ENCODE measurements at regions not wholly inside any gene's neighbourhood (a gene's known extent, or its start where the extent isn't known, plus 50 kb on each side); places are given as distances from the start of the nearest gene placed in this dataset.

DNA sequence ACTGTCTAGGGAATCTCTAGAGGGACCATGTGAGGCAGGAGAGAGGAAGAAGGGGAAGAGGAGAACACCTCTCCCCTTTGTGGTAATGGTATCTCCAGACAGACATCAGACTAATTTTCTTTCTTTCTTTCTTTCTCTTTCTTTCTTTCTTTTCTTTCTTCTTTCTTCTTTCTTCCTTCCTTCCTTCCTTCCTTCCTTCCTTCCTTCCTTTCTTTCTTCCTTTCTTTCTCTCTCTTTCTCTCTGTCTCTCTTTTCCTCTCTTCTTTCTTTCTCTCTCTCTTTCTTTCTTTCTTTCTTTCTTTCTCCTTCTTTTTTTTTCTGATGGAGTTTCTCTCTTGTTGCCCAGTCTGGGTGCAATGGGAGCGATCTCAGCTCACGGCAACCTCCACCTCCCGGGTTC lies 73.2 kb upstream of the PAX2 start:
- H3K4me1 ChIP-seq (ENCODE audit: control insufficient read depth, extremely low read depth, insufficient read depth, low read length) = no peaks in the 10 kb centered on the region
- H4K20me1 ChIP-seq (replicated peaks; ENCODE audit: control insufficient read depth, extremely low read depth, insufficient read depth, low read length) = no peaks in the 10 kb centered on the region
- no peak overlapping the region for H3K9ac ChIP-seq (replicated peaks; ENCODE audit: extremely low read depth, insufficient read depth, low read length)
- H3K9me3 ChIP-seq (replicated peaks; ENCODE audit: control insufficient read depth, insufficient read depth, low read length) = no peaks in the 10 kb centered on the region
- H3K27ac ChIP-seq (ENCODE audit: insufficient read depth, low read depth, low read length) = no peak overlapping the region
- TF ChIP-seq GATA2 (IDR thresholded peaks at IDR 0.05; ENCODE audit: insufficient read depth, insufficient read length, low read depth, low read length) (no peak), POLR2AphosphoS5 (IDR thresholded peaks at IDR 0.05; ENCODE audit: insufficient read depth, low read depth, low read length) (no peak), EZH2 (IDR thresholded peaks at IDR 0.05; ENCODE audit: borderline replicate concordance, low read depth, low read length, severe bottlenecking) (no peak)
- ChIA-PET CTCF (interaction anchor here (4.0 kb wide), 1 partner anchor 207 kb away, joined by 43 read pairs; no protein-coding TSS in a partner anchor), POLR2A (no interaction called here)
- no peaks in the 10 kb centered on the region for H3K79me2 ChIP-seq (ENCODE audit: control insufficient read depth, insufficient read depth, low read length)
- no peak for FAIRE-seq
- H3K9me1 ChIP-seq (replicated peaks; ENCODE audit: control insufficient read depth, extremely low read depth, insufficient read depth, low read length) = no peaks in the 10 kb centered on the region
- no peak overlapping the region for H2AFZ ChIP-seq (ENCODE audit: low read depth, low read length)
- H3K27me3 ChIP-seq (ENCODE audit: control insufficient read depth in 2 of 2, insufficient read depth in 2 of 2, low read length in 2 of 2) = peaks cover 32 to 40% of the 10 kb centered on the region in 2 experiments
- dilution Hi-C loops (cut with MboI; ENCODE audit: extremely low pct_ligation_motif_present, low sequenced_read_pairs) = no loop called here
- no peak overlapping the region for H3K4me2 ChIP-seq (ENCODE audit: insufficient read depth, low read length)
- BruUV-seq (replicated peaks) = no TSS peak
- intact Hi-C loops (cut with micrococcal nuclease) = loop anchor here (5.0 kb wide), 1 partner anchor 340 kb away; no protein-coding TSS in a partner anchor
- no peak overlapping the region for H3K4me3 ChIP-seq (replicated peaks in 1 of 3; ENCODE audit: insufficient read depth in 1 of 3, low read depth in 1 of 3, low read length in 3 of 3)
- no peaks in the 10 kb centered on the region for H3K36me3 ChIP-seq (ENCODE audit: control insufficient read depth in 2 of 2, extremely low read depth in 1 of 2, insufficient read depth in 2 of 2, low read length in 2 of 2)
- no peak for DNase-seq (ENCODE audit: low read depth, low spot score)

DNA sequence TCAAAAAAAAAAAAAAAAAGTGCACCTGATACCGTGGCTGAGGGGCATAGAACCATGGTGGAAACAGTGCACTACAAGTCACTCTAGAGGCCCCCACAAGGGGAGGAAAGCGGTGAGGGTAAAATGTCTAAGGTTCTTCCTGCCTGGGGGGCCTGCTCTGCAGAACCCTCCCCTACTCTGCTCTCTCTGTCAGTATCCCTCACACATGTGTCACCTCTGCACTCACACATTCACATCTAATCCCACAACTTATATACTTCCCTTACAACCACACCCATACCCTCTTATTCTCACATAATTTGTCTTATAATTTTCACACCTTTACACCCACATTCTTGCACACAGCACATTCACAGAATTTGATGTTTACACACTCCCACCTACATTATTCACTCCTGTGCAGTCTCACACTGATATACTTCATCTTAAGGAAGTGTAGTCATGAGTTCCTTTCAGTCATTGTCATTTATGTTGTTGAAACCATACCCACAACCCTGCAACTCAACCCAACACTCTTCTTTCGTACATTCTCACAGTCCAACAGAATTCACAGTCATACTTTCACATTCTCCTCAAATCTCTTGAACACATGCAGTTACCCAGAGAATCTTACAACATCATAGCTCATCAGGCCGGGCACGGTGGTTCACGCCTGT lies 68.0 kb upstream of the PAX2 start:
- no peak overlapping the region for H2AFZ ChIP-seq (ENCODE audit: low read depth, low read length)
- no peak for TF ChIP-seq MYC (IDR thresholded peaks at IDR 0.05; ENCODE audit: low read depth, low read length)
- H3K79me2 ChIP-seq (ENCODE audit: control insufficient read depth, insufficient read depth, low read length) = no peaks in the 10 kb centered on the region
- no peak overlapping the region for H3K9ac ChIP-seq (replicated peaks; ENCODE audit: extremely low read depth, insufficient read depth, low read length)
- DNase-seq (ENCODE audit: low read depth, low spot score) (no peak), FAIRE-seq (no peak)
- H3K27ac ChIP-seq (ENCODE audit: insufficient read depth, low read depth, low read length) = no peak overlapping the region
- ChIA-PET POLR2A (no interaction called here), CTCF (no interaction called here)
- no TSS peak for BruUV-seq (replicated peaks)
- no peaks in the 10 kb centered on the region for H3K36me3 ChIP-seq (ENCODE audit: control insufficient read depth in 2 of 2, extremely low read depth in 1 of 2, insufficient read depth in 2 of 2, low read length in 2 of 2)
- H3K9me1 ChIP-seq (replicated peaks; ENCODE audit: control insufficient read depth, extremely low read depth, insufficient read depth, low read length) = no peaks in the 10 kb centered on the region
- H4K20me1 ChIP-seq (replicated peaks; ENCODE audit: control insufficient read depth, extremely low read depth, insufficient read depth, low read length) = no peaks in the 10 kb centered on the region
- peaks cover 11 to 25% of the 10 kb centered on the region in 2 experiments for H3K27me3 ChIP-seq (ENCODE audit: control insufficient read depth in 2 of 2, insufficient read depth in 2 of 2, low read length in 2 of 2)
- no peak overlapping the region for H3K4me2 ChIP-seq (ENCODE audit: insufficient read depth, low read length)
- intact Hi-C loops (cut with micrococcal nuclease) = no loop called here
- H3K4me3 ChIP-seq (replicated peaks in 1 of 3; ENCODE audit: insufficient read depth in 1 of 3, low read depth in 1 of 3, low read length in 3 of 3) = no peak overlapping the region
- dilution Hi-C loops (cut with MboI; ENCODE audit: extremely low pct_ligation_motif_present, low sequenced_read_pairs) = no loop called here
- no peaks in the 10 kb centered on the region for H3K4me1 ChIP-seq (ENCODE audit: control insufficient read depth, extremely low read depth, insufficient read depth, low read length)
- no peaks in the 10 kb centered on the region for H3K9me3 ChIP-seq (replicated peaks; ENCODE audit: control insufficient read depth, insufficient read depth, low read length)

Measured in endothelial cell of umbilical vein (primary cell).